Fibroblast of villous mesenchyme (primary cell): ENCODE measurements at regions not wholly inside any gene's neighbourhood (a gene's known extent, or its start where the extent isn't known, plus 50 kb on each side); places are given as distances from the start of the nearest gene placed in this dataset.

Source experiments
- DNase-seq: peaks from one replicate; pipeline ENCODE4 v3.0.0-alpha.2; 2010; ENCODE audit warnings: low read depth
- H3K4me3 ChIP-seq: 2 replicates; pipeline ENCODE4 v1.5.1; 2011; ENCODE audit warnings: low read depth, mild to moderate bottlenecking, low read length
- TF ChIP-seq, protein P1 (sequence below): IDR thresholded peaks from 2 replicates; pipeline ENCODE4 v1.5.1; 2012; ENCODE audit warnings: low read depth, mild to moderate bottlenecking, low read length; ENCODE audit not compliant: insufficient read depth

DNA sequence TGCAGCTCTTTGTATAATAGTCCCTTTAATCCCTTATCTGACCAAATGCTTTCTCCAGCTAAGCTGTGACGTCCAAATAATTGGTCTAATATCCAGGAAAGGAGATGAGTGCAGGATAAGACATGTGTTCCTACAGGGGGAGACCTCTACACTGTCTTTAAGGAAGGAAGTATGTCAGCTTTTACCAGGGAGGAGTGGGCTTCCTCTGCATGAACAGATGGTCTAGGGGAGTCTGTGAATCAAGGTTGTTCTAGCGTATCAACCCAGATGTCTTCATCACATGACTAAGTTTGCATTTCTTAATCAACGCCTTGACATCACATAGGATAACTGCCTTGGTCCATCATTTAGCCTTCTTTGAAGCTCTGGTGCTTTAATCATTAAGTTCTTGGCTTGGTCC is 528.2 kb downstream of the MRPL39 start:
- no peak overlapping the region for H3K4me3 ChIP-seq
- no peak for DNase-seq
- TF ChIP-seq, protein P1, sequence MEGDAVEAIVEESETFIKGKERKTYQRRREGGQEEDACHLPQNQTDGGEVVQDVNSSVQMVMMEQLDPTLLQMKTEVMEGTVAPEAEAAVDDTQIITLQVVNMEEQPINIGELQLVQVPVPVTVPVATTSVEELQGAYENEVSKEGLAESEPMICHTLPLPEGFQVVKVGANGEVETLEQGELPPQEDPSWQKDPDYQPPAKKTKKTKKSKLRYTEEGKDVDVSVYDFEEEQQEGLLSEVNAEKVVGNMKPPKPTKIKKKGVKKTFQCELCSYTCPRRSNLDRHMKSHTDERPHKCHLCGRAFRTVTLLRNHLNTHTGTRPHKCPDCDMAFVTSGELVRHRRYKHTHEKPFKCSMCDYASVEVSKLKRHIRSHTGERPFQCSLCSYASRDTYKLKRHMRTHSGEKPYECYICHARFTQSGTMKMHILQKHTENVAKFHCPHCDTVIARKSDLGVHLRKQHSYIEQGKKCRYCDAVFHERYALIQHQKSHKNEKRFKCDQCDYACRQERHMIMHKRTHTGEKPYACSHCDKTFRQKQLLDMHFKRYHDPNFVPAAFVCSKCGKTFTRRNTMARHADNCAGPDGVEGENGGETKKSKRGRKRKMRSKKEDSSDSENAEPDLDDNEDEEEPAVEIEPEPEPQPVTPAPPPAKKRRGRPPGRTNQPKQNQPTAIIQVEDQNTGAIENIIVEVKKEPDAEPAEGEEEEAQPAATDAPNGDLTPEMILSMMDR: no peak

DNA sequence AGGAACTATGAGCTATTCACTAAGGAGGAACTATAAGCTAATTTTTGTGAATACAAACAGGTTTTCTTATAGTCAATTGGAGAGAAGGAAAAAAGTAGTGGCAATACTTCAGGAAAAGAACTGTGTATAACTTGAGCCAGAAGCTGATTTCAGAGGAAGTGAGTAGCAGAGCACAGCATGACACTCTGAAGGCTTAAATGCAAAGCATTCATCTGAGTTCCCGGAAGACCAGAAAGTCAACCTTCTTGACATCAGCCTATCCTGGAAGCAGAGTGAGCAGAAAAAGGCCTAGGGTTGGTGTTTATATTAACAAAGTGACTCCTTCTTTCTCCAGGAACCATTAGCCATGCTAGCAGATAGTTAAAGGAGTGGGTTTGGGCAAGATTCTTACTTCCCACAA is 545.2 kb downstream of the MRPL39 start:
- TF ChIP-seq, protein P1: no peak
- no peak for DNase-seq
- no peak overlapping the region for H3K4me3 ChIP-seq

DNA sequence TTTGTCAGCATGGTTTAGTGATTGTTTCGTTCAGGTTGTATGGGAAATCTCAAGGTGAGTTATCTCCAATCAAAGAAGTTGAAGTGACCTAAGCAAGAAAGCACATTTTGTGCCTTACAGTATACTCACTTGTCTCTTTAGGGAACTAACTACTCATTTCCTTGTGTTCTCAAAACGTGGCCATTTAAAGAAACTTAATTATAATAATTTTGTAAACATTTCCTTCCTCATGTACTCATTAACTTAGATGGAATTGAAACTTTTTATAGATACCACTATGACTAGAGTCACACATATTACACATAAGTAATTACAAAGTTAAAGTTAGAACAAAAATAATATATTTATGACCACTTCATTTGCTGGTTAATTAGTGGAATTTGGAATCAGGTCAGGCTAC is 552.6 kb downstream of the MRPL39 start:
- no peak for DNase-seq
- no peak overlapping the region for H3K4me3 ChIP-seq
- TF ChIP-seq, protein P1: no peak

DNA sequence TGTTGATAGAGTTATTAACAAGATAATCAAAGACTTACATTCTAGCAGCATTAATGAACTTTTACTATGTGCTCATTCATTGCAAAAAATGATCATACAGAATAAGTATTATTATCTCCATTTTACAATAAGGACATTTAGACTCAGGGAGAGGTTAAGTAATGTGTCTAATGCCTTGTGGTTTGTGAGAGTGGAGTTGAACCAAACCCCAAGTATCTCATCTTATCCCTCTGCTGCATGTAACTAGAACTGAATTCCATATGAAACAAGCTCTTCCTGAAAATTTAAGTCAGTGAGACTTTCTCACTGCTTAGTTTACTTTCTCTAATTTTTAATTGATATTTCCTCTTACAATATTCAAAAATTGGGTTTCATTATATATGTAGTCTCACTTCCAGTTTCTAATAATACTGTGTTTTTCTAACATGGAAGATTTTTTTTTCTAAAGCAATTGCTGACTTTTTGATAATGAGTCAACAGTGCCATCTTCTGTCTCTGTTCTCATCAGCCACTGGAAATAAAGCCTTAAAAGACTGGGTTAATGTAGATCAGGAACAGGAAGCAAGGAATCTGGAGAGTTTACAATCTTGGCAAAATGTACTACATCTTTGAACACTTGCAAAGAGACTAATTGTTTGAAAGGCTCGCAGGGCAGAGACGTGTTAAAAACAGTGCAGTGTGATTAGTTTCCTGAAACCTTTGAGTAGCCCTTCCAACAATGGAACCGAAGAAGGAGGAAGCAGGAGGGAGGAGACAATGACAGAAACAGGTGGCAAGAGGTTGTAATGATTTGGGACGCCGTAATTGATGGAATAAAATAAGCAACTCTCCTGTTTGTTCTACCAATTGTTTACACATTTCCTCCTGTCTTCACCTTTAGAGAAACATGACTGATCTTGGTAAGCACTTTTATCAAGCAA is 567.6 kb downstream of the MRPL39 start:
- TF ChIP-seq, protein P1: no peak
- no peak overlapping the region for H3K4me3 ChIP-seq
- DNase-seq: no peak

DNA sequence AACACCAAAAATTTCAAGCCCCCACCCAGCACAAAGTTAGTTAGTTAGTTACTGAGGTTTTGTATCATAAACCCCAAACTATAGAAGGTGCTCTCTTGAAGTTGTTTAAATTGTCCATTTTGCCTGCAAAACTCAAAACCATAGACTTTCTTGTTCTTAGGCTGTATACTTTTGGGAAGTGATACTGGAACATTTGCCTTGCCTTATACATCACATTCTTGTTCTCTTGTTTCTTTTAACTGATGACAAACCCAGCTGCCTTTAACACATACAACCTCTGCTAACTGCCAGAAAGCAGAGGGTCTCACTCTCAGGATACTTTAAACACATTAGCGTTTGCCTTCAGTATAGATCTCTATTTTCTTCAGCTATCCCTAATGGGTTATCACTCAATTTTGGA is 570.5 kb downstream of the MRPL39 start:
- DNase-seq: no peak
- TF ChIP-seq, protein P1: no peak
- no peak overlapping the region for H3K4me3 ChIP-seq

DNA sequence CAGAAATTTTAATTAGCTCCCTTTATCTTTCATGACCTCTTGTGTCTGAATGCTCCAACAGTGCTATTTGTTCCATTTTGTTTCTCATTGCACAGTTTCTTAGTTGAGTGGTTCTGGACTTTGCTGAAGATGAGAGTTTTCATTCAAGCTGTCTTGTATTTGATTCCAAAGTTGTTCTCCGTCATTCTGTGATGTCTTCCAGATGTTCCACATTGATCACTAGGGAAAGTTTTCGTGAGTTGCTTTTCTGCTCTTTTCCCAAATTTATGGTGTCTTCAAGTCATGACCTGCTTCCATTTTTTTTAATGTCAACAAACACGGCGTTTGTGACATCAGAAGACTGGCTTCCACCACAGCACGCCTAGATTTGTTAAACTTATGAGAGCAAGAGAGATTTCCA is 575.5 kb downstream of the MRPL39 start:
- no peak overlapping the region for H3K4me3 ChIP-seq
- TF ChIP-seq, protein P1: no peak
- no peak for DNase-seq

DNA sequence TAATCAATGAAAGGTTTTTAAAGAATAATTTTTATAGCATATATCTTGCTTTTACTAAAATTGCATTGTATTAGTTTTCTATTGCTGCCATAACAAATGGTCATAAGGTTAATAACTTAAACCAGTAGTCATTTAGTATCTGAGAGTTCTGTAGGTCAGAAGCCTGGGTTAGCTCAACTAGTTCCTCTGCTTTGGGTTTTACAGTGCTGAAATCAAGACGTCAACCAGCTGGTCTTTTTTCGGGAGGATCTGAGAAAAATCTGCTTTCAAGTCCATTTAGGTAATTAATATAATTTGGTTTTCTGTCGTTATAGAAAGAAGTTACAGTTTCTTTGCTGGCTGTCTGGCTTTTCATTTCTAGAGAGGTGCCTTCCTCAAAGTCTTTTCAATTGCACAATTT is 577.7 kb downstream of the MRPL39 start:
- TF ChIP-seq, protein P1: no peak
- no peak for DNase-seq
- no peak overlapping the region for H3K4me3 ChIP-seq
